Fibroblast of lung (primary cell): ENCODE measurements at regions not wholly inside any gene's neighbourhood (a gene's known extent, or its start where the extent isn't known, plus 50 kb on each side); places are given as distances from the start of the nearest gene placed in this dataset.

ENCODE experiments used
- DNase-seq, 2 donors: peaks; one replicate each; pipeline versions ENCODE4 v3.0.0 to v3.0.0-alpha.2; 2010; ENCODE audit warnings: low read depth in 2 of 2
- H2AFZ ChIP-seq: 2 replicates; pipeline ENCODE4 v1.5.1; 2012; ENCODE audit warnings: low read length, control low read depth, inconsistent platforms
- H3K27ac ChIP-seq: 2 replicates; pipeline ENCODE4 v1.5.1; 2011; ENCODE audit warnings: low read length, control low read depth; ENCODE audit not compliant: insufficient read depth
- H3K27me3 ChIP-seq: 2 replicates; pipeline ENCODE4 v1.5.1; 2011; ENCODE audit warnings: mild to moderate bottlenecking, low read length; ENCODE audit not compliant: control insufficient read depth, insufficient read depth
- H3K36me3 ChIP-seq: 2 replicates; pipeline ENCODE4 v1.5.1; 2011; ENCODE audit warnings: low read length; ENCODE audit not compliant: control insufficient read depth, insufficient read depth
- H3K4me1 ChIP-seq: 2 replicates; pipeline ENCODE4 v1.5.1; 2011; ENCODE audit warnings: low read length; ENCODE audit not compliant: control insufficient read depth, insufficient read depth; ENCODE audit errors: extremely low read depth
- H3K4me2 ChIP-seq: 2 replicates; pipeline ENCODE4 v1.5.1; 2011; ENCODE audit warnings: low read length, control low read depth; ENCODE audit not compliant: insufficient read depth; ENCODE audit errors: extremely low read depth
- H3K4me3 ChIP-seq, 4 experiments: fragments of 200-600 bp in 1 of 4; sonication (generic) in 1 of 4; replicated peaks in 1 of 4; 2 replicates each; pipeline ENCODE4 v1.5.1; 2011 to 2016; ENCODE audit warnings: low read length in 4 of 4, low read depth in 3 of 4, mild to moderate bottlenecking in 3 of 4, control low read depth in 2 of 4, inconsistent platforms in 1 of 4, mixed read lengths in 1 of 4; ENCODE audit not compliant: insufficient read depth in 1 of 4; ENCODE audit errors: control extremely low read depth in 1 of 4
- H3K79me2 ChIP-seq: 2 replicates; pipeline ENCODE4 v1.5.1; 2012; ENCODE audit warnings: mild to moderate bottlenecking, low read length, inconsistent platforms; ENCODE audit not compliant: control insufficient read depth, insufficient read depth
- H3K9ac ChIP-seq: 2 replicates; pipeline ENCODE4 v1.5.1; 2011; ENCODE audit warnings: mild to moderate bottlenecking, low read length, control low read depth; ENCODE audit not compliant: insufficient read depth
- H3K9me3 ChIP-seq: 2 replicates; pipeline ENCODE4 v1.5.1; 2012; ENCODE audit warnings: low read depth, low read length; ENCODE audit not compliant: control insufficient read depth, insufficient read depth
- H4K20me1 ChIP-seq: 2 replicates; pipeline ENCODE4 v1.5.1; 2011; ENCODE audit warnings: low read length; ENCODE audit not compliant: control insufficient read depth, insufficient read depth; ENCODE audit errors: extremely low read depth
- EZH2 ChIP-seq: IDR thresholded peaks from 2 replicates; pipeline ENCODE4 v1.5.1; 2012; ENCODE audit warnings: low read length, control low read depth, mild to moderate bottlenecking; ENCODE audit errors: missing control alignments
- TF ChIP-seq, protein P1 (sequence below), 2 donors: IDR thresholded peaks in 1 of 2; conservative IDR thresholded peaks in 1 of 2; 1 replicate in 1 of 2; 2 replicates in 1 of 2; pipeline ENCODE4 v1.5.1; 2011 to 2012; ENCODE audit warnings: low read length in 2 of 2, control low read depth in 1 of 2, inconsistent platforms in 1 of 2, low read depth in 1 of 2, mild to moderate bottlenecking in 1 of 2

DNA sequence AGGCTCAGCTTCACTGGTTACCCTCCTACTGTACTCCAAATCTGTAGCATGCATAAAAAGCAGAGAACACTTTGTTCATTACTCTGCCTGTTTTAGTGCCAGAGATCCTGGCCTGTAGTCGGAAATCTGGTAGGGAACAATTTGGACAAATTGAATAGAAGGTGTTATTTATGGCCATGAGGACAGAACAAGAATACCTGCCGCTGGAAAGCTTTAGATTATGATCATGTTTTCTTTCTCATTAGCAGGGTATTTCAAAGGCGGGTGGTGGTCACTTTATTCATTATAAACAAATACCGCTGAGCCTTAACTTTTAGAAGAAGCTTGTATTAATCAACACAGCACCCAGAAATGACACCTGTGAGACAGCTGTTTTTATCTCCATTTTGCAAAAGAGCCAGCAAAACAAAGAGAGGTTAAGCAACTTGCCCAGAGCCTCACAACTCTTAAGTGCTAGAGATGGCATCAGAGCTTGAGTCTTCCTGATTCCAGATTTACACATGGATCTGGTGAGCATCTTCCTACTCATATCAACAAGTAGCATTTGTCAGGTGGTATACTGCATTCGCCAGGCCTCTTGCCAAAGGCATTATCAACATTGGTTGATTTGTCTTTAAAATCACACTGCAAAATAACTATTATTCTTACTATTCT is 110.5 kb downstream of the LCA5 start:
- H4K20me1 ChIP-seq = no peaks in the 10 kb centered on the region
- no peak for DNase-seq
- H3K9me3 ChIP-seq = no peaks in the 10 kb centered on the region
- no peaks in the 10 kb centered on the region for H3K27me3 ChIP-seq
- H3K4me2 ChIP-seq = no peak overlapping the region
- H3K27ac ChIP-seq = no peak overlapping the region
- TF ChIP-seq EZH2 = no peak
- TF ChIP-seq, protein P1, sequence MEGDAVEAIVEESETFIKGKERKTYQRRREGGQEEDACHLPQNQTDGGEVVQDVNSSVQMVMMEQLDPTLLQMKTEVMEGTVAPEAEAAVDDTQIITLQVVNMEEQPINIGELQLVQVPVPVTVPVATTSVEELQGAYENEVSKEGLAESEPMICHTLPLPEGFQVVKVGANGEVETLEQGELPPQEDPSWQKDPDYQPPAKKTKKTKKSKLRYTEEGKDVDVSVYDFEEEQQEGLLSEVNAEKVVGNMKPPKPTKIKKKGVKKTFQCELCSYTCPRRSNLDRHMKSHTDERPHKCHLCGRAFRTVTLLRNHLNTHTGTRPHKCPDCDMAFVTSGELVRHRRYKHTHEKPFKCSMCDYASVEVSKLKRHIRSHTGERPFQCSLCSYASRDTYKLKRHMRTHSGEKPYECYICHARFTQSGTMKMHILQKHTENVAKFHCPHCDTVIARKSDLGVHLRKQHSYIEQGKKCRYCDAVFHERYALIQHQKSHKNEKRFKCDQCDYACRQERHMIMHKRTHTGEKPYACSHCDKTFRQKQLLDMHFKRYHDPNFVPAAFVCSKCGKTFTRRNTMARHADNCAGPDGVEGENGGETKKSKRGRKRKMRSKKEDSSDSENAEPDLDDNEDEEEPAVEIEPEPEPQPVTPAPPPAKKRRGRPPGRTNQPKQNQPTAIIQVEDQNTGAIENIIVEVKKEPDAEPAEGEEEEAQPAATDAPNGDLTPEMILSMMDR (conservative IDR thresholded peaks at IDR 0.05 in 1 of 2, IDR thresholded peaks at IDR 0.05 in 1 of 2; ENCODE audit: low read depth in 1 of 2, low read length in 2 of 2) = no peak
- H3K79me2 ChIP-seq = no peaks in the 10 kb centered on the region
- H3K9ac ChIP-seq = no peak overlapping the region
- H2AFZ ChIP-seq = no peak overlapping the region
- no peaks in the 10 kb centered on the region for H3K4me1 ChIP-seq
- H3K4me3 ChIP-seq = no peak overlapping the region
- no peaks in the 10 kb centered on the region for H3K36me3 ChIP-seq

DNA sequence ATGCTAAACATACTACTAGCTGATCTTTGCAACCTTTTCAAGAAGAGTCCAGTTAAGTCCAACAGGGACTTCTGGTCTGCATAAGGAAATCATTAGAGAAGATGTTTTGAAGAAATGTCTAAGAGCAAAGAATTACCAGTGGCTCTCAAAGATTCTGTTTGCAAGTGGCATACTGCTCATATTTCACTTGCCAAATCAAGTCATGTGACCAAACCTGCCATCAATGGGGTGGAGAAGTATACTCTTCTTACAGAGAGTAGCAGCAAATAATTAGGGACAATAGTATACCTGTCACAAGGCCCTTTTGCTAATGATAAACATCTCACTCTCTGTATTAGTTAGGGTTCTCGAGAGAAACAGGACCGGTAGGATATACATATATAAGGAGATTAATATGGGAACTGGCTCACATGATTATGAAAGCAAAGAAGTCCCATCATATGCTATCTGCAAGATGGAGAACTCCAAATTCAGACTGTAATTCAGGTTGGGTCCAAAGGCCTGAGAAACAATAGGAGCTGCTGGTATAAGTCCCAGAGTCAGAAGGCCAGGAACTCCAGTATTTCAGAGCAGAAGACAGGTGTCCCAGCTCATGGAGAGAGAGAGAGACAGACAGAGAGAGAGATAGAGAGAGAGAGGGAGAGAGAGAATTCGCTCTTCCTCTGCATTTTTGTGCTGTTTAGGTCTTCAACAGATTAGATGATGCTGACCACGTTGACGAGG is 111.5 kb downstream of the LCA5 start:
- H3K4me3 ChIP-seq = no peak overlapping the region
- H2AFZ ChIP-seq = no peak overlapping the region
- no peaks in the 10 kb centered on the region for H3K9me3 ChIP-seq
- H3K9ac ChIP-seq = no peak overlapping the region
- no peak for DNase-seq
- no peaks in the 10 kb centered on the region for H3K36me3 ChIP-seq
- H3K79me2 ChIP-seq = no peaks in the 10 kb centered on the region
- H3K4me2 ChIP-seq = no peak overlapping the region
- no peaks in the 10 kb centered on the region for H3K27me3 ChIP-seq
- H4K20me1 ChIP-seq = no peaks in the 10 kb centered on the region
- TF ChIP-seq EZH2 = no peak
- TF ChIP-seq, protein P1 (conservative IDR thresholded peaks at IDR 0.05 in 1 of 2, IDR thresholded peaks at IDR 0.05 in 1 of 2; ENCODE audit: low read depth in 1 of 2, low read length in 2 of 2) = no peak
- H3K27ac ChIP-seq = no peak overlapping the region
- H3K4me1 ChIP-seq = peaks cover 4% of the 10 kb centered on the region

DNA sequence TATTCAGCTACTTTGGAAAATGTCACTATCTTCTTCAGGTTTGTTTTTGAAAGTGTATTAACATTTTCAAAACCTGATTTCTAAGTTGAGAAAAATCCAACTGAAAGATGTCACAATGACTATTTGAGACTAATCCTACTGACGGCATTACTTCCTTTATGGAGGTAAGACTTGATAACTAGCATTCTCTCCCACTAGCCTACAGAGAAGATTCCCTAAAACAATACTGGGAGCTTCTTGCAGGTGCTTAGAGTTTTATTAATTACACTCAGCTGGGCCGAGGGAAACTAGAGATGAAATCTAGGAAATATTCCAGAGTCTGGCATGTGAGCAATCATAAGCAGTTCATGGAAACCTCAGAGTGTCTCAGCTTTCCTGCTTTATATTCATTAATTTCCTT is 114.0 kb downstream of the LCA5 start:
- Histone ChIP-seq H4K20me1 (no peaks in the 10 kb centered on the region), H3K27me3 (no peaks in the 10 kb centered on the region), H3K9me3 (no peaks in the 10 kb centered on the region), H3K36me3 (no peaks in the 10 kb centered on the region), H3K4me3 (no peak overlapping the region), H3K4me2 (no peak overlapping the region), H3K9ac (no peak overlapping the region), H2AFZ (no peak overlapping the region), H3K79me2 (no peaks in the 10 kb centered on the region), H3K27ac (no peak overlapping the region), H3K4me1 (peaks cover 5% of the 10 kb centered on the region)
- no peak for DNase-seq
- TF ChIP-seq, protein P1 (conservative IDR thresholded peaks at IDR 0.05 in 1 of 2, IDR thresholded peaks at IDR 0.05 in 1 of 2; ENCODE audit: low read depth in 1 of 2, low read length in 2 of 2) = no peak
- no peak for TF ChIP-seq EZH2
